Stimulated activated CD8-positive, alpha-beta memory T cell treated with anti-CD3 and anti-CD28 coated beads, Interleukin-15, amount 100 ng/mL, for 4 hours (primary cell): ENCODE measurements at regions not wholly inside any gene's neighbourhood (a gene's known extent, or its start where the extent isn't known, plus 50 kb on each side); places are given as distances from the start of the nearest gene placed in this dataset.
"Not testable (repeated sequence)": the region's sequence is repeated elsewhere in the genome, so short reads cannot be mapped to it uniquely, and the experiment has no call there.

Experiments
- DNase-seq, 2 donors: peaks; one replicate each; pipeline ENCODE4 v3.0.0-alpha.2; 2020; ENCODE audit warnings: low read depth in 2 of 2

- DNase-seq = no peak
Observed at GRCh38 chr1:229007167-229007566, 263.7 kb upstream of the RAB4A start.

- no peak for DNase-seq
Observed at GRCh38 chr1:229007701-229008100, 263.2 kb upstream of the RAB4A start.

- not testable (repeated sequence) for DNase-seq
Observed at GRCh38 chr1:229008347-229008746, 262.6 kb upstream of the RAB4A start.

GRCh38 chr1:229011022-229011421, 259.9 kb upstream of the RAB4A start:
- no peak for DNase-seq

- no peak for DNase-seq
Observed at GRCh38 chr1:229012823-229013222, 258.1 kb upstream of the RAB4A start.

- DNase-seq = no peak
Observed at GRCh38 chr1:229013981-229014380, 256.9 kb upstream of the RAB4A start.

- no peak for DNase-seq
Observed at GRCh38 chr1:229015806-229016205, 255.1 kb upstream of the RAB4A start.

- no peak for DNase-seq
Observed at GRCh38 chr1:229017091-229017490, 253.8 kb upstream of the RAB4A start.

GRCh38 chr1:229018674-229019295, 252.1 kb upstream of the RAB4A start:
- no peak for DNase-seq

- no peak for DNase-seq
Observed at GRCh38 chr1:229019663-229020271, 251.1 kb upstream of the RAB4A start.

GRCh38 chr1:229021034-229021433, 249.9 kb upstream of the RAB4A start:
- DNase-seq = not testable (repeated sequence)

GRCh38 chr1:229022595-229023333, 248.1 kb upstream of the RAB4A start:
- no peak for DNase-seq

- no peak for DNase-seq
Observed at GRCh38 chr1:229023651-229024300, 247.1 kb upstream of the RAB4A start.

GRCh38 chr1:229024528-229025130, 246.3 kb upstream of the RAB4A start:
- DNase-seq = no peak

- DNase-seq = no peak
Observed at GRCh38 chr1:229025576-229025975, 245.3 kb upstream of the RAB4A start.

- DNase-seq = no peak
Observed at GRCh38 chr1:229027158-229027557, 243.8 kb upstream of the RAB4A start.

- peak in 1 of 2 donors; percentile 8 for DNase-seq
Observed at GRCh38 chr1:229027622-229028182, 243.2 kb upstream of the RAB4A start.

GRCh38 chr1:229028544-229028943, 242.4 kb upstream of the RAB4A start:
- no peak for DNase-seq

- no peak for DNase-seq
Observed at GRCh38 chr1:229028987-229029878, 241.7 kb upstream of the RAB4A start.

- no peak for DNase-seq
Observed at GRCh38 chr1:229029879-229030235, 241.1 kb upstream of the RAB4A start.

GRCh38 chr1:229030630-229031029, 240.3 kb upstream of the RAB4A start:
- DNase-seq = no peak
